ENCODE measurements at regions not wholly inside any gene's neighbourhood (a gene's known extent, or its start where the extent isn't known, plus 50 kb on each side); places are given as distances from the start of the nearest gene placed in this dataset.

DNA sequence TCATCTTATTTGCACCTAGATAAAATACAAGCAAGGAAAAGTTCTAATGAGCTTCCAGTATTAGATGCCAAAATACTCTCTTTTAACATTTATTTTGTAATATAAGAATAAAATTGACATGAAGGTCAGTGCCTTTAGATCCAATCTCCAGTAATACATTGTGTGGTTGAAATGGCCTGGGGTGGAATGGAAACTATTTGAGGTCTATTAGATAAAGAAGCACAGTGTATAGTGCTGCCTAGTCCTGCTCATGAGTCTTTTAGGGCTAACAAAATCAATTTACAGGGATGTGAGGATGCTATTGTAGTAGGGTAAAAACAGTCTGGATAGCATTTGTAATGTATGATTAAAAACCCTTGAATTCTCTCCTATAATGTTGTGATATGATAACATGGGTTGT is 84.5 kb upstream of the ETV1 start:
- H3F3A ChIP-seq (replicated peaks; ENCODE audit: low read depth), result no peaks in the 10 kb centered on the region
- H3K4me1 ChIP-seq (ENCODE audit: insufficient read depth), result no peaks in the 10 kb centered on the region
- no peaks in the 10 kb centered on the region for H3K36me3 ChIP-seq (ENCODE audit: insufficient read depth)
- no peaks in the 10 kb centered on the region for H3K4me1 Mint-ChIP-seq
- H3K27me3 ChIP-seq (ENCODE audit: insufficient read depth), result no peaks in the 10 kb centered on the region
- no peaks in the 10 kb centered on the region for H3K79me2 ChIP-seq (replicated peaks; ENCODE audit: insufficient read depth)
- no peak overlapping the region for H2AFZ ChIP-seq
- DNase-seq (ENCODE audit: low spot score) (no peak), ATAC-seq (no peak)
- H3K36me3 Mint-ChIP-seq (ENCODE audit: low read depth), result no peaks in the 10 kb centered on the region
- no peak overlapping the region for H3K4me3 Mint-ChIP-seq
- H3K27ac Mint-ChIP-seq, result no peak overlapping the region
- H3K27ac ChIP-seq (ENCODE audit: low read depth), result no peak overlapping the region
- TF ChIP-seq EZH2phosphoT487 (IDR thresholded peaks at IDR 0.05; ENCODE audit: unreplicated experiment) (no peak), STAT1 (IDR thresholded peaks at IDR 0.05; ENCODE audit: unreplicated experiment) (no peak), JUNB (IDR thresholded peaks at IDR 0.05; ENCODE audit: unreplicated experiment) (no peak), NANOG (IDR thresholded peaks at IDR 0.05; ENCODE audit: borderline replicate concordance) (no peak), CTCF (conservative IDR thresholded peaks at IDR 0.05; ENCODE audit: low read depth in 2 of 2) (no peak), ZNF114 (CRISPR knock-in tag; IDR thresholded peaks at IDR 0.05) (no peak), POLR2AphosphoS5 (IDR thresholded peaks at IDR 0.05; ENCODE audit: low read depth) (no peak), CREB1 (CRISPR knock-in tag; IDR thresholded peaks at IDR 0.05; ENCODE audit: low read depth) (no peak), ZNF331 (CRISPR knock-in tag; IDR thresholded peaks at IDR 0.05; ENCODE audit: low read depth) (no peak), EZH2 (IDR thresholded peaks at IDR 0.05; ENCODE audit: low read depth, unreplicated experiment) (no peak)
- TF ChIP-seq, protein P1, sequence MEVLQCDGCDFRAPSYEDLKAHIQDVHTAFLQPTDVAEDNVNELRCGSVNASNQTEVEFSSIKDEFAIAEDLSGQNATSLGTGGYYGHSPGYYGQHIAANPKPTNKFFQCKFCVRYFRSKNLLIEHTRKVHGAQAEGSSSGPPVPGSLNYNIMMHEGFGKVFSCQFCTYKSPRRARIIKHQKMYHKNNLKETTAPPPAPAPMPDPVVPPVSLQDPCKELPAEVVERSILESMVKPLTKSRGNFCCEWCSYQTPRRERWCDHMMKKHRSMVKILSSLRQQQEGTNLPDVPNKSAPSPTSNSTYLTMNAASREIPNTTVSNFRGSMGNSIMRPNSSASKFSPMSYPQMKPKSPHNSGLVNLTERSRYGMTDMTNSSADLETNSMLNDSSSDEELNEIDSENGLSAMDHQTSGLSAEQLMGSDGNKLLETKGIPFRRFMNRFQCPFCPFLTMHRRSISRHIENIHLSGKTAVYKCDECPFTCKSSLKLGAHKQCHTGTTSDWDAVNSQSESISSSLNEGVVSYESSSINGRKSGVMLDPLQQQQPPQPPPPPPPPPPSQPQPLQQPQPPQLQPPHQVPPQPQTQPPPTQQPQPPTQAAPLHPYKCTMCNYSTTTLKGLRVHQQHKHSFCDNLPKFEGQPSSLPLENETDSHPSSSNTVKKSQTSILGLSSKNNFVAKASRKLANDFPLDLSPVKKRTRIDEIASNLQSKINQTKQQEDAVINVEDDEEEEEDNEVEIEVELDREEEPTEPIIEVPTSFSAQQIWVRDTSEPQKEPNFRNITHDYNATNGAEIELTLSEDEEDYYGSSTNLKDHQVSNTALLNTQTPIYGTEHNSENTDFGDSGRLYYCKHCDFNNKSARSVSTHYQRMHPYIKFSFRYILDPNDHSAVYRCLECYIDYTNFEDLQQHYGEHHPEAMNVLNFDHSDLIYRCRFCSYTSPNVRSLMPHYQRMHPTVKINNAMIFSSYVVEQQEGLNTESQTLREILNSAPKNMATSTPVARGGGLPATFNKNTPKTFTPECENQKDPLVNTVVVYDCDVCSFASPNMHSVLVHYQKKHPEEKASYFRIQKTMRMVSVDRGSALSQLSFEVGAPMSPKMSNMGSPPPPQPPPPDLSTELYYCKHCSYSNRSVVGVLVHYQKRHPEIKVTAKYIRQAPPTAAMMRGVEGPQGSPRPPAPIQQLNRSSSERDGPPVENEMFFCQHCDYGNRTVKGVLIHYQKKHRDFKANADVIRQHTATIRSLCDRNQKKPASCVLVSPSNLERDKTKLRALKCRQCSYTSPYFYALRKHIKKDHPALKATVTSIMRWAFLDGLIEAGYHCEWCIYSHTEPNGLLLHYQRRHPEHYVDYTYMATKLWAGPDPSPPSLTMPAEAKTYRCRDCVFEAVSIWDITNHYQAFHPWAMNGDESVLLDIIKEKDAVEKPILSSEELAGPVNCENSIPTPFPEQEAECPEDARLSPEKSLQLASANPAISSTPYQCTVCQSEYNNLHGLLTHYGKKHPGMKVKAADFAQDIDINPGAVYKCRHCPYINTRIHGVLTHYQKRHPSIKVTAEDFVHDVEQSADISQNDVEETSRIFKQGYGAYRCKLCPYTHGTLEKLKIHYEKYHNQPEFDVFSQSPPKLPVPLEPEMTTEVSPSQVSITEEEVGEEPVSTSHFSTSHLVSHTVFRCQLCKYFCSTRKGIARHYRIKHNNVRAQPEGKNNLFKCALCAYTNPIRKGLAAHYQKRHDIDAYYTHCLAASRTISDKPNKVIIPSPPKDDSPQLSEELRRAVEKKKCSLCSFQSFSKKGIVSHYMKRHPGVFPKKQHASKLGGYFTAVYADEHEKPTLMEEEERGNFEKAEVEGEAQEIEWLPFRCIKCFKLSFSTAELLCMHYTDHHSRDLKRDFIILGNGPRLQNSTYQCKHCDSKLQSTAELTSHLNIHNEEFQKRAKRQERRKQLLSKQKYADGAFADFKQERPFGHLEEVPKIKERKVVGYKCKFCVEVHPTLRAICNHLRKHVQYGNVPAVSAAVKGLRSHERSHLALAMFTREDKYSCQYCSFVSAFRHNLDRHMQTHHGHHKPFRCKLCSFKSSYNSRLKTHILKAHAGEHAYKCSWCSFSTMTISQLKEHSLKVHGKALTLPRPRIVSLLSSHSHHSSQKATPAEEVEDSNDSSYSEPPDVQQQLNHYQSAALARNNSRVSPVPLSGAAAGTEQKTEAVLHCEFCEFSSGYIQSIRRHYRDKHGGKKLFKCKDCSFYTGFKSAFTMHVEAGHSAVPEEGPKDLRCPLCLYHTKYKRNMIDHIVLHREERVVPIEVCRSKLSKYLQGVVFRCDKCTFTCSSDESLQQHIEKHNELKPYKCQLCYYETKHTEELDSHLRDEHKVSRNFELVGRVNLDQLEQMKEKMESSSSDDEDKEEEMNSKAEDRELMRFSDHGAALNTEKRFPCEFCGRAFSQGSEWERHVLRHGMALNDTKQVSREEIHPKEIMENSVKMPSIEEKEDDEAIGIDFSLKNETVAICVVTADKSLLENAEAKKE (CRISPR knock-in tag; IDR thresholded peaks at IDR 0.05), result no peak
- TF ChIP-seq, protein P2, sequence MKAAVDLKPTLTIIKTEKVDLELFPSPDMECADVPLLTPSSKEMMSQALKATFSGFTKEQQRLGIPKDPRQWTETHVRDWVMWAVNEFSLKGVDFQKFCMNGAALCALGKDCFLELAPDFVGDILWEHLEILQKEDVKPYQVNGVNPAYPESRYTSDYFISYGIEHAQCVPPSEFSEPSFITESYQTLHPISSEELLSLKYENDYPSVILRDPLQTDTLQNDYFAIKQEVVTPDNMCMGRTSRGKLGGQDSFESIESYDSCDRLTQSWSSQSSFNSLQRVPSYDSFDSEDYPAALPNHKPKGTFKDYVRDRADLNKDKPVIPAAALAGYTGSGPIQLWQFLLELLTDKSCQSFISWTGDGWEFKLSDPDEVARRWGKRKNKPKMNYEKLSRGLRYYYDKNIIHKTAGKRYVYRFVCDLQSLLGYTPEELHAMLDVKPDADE (IDR thresholded peaks at IDR 0.05), result no peak
- TF ChIP-seq, protein P3, sequence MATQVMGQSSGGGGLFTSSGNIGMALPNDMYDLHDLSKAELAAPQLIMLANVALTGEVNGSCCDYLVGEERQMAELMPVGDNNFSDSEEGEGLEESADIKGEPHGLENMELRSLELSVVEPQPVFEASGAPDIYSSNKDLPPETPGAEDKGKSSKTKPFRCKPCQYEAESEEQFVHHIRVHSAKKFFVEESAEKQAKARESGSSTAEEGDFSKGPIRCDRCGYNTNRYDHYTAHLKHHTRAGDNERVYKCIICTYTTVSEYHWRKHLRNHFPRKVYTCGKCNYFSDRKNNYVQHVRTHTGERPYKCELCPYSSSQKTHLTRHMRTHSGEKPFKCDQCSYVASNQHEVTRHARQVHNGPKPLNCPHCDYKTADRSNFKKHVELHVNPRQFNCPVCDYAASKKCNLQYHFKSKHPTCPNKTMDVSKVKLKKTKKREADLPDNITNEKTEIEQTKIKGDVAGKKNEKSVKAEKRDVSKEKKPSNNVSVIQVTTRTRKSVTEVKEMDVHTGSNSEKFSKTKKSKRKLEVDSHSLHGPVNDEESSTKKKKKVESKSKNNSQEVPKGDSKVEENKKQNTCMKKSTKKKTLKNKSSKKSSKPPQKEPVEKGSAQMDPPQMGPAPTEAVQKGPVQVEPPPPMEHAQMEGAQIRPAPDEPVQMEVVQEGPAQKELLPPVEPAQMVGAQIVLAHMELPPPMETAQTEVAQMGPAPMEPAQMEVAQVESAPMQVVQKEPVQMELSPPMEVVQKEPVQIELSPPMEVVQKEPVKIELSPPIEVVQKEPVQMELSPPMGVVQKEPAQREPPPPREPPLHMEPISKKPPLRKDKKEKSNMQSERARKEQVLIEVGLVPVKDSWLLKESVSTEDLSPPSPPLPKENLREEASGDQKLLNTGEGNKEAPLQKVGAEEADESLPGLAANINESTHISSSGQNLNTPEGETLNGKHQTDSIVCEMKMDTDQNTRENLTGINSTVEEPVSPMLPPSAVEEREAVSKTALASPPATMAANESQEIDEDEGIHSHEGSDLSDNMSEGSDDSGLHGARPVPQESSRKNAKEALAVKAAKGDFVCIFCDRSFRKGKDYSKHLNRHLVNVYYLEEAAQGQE (IDR thresholded peaks at IDR 0.05; ENCODE audit: unreplicated experiment), result no peak
- no peaks in the 10 kb centered on the region for H3K9me3 Mint-ChIP-seq
- H3K4me3 ChIP-seq, result no peak overlapping the region
- H4K20me1 ChIP-seq (replicated peaks; ENCODE audit: insufficient read depth), result no peaks in the 10 kb centered on the region
- no peaks in the 10 kb centered on the region for H3K9me2 ChIP-seq (ENCODE audit: insufficient read depth)
- no peak overlapping the region for H3K4me2 ChIP-seq
- H3K27me3 Mint-ChIP-seq (ENCODE audit: insufficient read depth, low read depth, poor library complexity), result no peaks in the 10 kb centered on the region
